ENCODE measurements at regions not wholly inside any gene's neighbourhood (a gene's known extent, or its start where the extent isn't known, plus 50 kb on each side); places are given as distances from the start of the nearest gene placed in this dataset.
A peak's percentile ranks its signal among the peaks of the same experiment; 100 is the strongest.
"Not testable (repeated sequence)": the region's sequence is repeated elsewhere in the genome, so short reads cannot be mapped to it uniquely, and the experiment has no call there.

DNA sequence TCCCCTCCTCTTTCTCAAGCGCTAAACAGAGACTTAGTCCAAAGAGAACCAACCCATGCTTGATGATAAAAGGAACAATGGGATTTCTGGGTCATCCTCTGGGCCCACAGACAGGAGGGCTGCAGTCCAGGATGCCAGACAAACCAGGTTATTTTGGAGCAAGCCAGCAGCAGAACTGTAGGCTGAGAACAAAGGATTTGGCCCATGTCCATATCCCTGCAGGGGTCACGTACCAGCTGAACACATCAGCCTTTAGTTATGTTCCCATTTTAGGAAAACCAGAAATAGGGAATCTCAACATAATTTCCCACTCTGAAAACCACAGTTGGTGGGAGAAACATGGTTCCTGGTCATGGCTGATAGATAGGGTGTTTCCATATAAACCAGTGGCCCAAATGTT lies 533.6 kb upstream of the CADM1 start:
- Mint-ChIP-seq H3K27ac (ENCODE audit: unreplicated experiment) (no peak overlapping the region), H3K27me3 (ENCODE audit: low read depth) (no peaks in the 10 kb centered on the region), H3K36me3 (ENCODE audit: low read depth) (no peaks in the 10 kb centered on the region), H3K4me3 (no peak overlapping the region), H3K4me1 (peaks cover 5% of the 10 kb centered on the region), H3K9me3 (no peaks in the 10 kb centered on the region)
- DNase-seq (ENCODE audit: low read depth, low spot score), result no peak
- TF ChIP-seq, protein P1, sequence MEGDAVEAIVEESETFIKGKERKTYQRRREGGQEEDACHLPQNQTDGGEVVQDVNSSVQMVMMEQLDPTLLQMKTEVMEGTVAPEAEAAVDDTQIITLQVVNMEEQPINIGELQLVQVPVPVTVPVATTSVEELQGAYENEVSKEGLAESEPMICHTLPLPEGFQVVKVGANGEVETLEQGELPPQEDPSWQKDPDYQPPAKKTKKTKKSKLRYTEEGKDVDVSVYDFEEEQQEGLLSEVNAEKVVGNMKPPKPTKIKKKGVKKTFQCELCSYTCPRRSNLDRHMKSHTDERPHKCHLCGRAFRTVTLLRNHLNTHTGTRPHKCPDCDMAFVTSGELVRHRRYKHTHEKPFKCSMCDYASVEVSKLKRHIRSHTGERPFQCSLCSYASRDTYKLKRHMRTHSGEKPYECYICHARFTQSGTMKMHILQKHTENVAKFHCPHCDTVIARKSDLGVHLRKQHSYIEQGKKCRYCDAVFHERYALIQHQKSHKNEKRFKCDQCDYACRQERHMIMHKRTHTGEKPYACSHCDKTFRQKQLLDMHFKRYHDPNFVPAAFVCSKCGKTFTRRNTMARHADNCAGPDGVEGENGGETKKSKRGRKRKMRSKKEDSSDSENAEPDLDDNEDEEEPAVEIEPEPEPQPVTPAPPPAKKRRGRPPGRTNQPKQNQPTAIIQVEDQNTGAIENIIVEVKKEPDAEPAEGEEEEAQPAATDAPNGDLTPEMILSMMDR (conservative IDR thresholded peaks at IDR 0.05), result no peak

DNA sequence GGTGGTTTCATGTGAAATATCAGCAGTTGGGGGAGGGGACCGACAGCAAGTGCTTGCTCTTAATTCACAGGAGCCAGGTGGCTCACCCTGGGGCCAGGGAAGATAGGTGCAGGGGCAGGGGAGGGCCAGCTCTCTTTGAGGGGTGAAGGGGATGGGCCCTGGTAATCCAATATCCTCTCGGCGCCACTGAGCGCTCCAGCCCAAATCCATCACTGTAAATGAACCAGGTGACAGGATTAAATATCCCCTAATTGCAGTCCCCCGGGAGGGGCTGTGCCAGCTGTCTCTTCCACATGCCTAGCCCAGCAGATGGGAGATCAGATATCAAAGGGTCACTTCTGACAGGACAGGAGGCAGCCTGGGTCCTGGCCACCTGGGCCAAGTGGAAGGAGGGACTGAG lies 531.8 kb upstream of the CADM1 start:
- H3K9me3 Mint-ChIP-seq, result no peaks in the 10 kb centered on the region
- no peaks in the 10 kb centered on the region for H3K36me3 Mint-ChIP-seq (ENCODE audit: low read depth)
- peaks cover 5% of the 10 kb centered on the region for H3K4me1 Mint-ChIP-seq
- no peaks in the 10 kb centered on the region for H3K27me3 Mint-ChIP-seq (ENCODE audit: low read depth)
- TF ChIP-seq, protein P1 (conservative IDR thresholded peaks at IDR 0.05), result no peak
- no peak overlapping the region for H3K27ac Mint-ChIP-seq (ENCODE audit: unreplicated experiment)
- DNase-seq (ENCODE audit: low read depth, low spot score), result no peak
- H3K4me3 Mint-ChIP-seq, result no peak overlapping the region

DNA sequence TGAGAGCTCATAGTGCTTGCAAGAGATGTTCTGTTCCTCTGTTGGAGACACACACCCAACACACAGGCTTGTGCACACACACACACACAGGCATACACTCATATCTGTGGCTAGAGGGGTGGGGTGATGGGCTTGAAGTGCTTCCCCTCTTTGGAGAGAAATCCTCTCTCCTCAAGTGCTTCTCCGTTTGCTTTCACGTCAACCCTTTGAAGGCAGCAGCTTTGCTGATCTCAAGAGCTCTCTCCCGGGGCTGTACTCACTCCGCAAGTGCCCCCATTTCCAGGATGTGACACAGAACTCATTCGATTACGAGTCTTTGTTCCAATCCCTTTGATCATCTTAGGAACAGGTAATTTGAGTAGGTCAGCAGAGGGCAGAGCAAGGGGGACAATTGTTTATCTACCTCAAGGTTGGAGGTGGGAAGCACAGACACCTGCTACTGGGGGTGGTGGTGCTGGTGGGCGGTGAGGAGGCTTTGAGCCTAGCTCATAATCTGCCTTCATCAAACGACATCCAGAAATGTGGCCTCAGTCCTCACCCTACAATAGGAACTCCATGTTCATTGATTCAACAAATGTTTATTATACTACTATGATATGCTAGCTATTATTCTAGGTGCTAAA lies 529.8 kb upstream of the CADM1 start:
- DNase-seq (ENCODE audit: low read depth, low spot score), result no peak

DNA sequence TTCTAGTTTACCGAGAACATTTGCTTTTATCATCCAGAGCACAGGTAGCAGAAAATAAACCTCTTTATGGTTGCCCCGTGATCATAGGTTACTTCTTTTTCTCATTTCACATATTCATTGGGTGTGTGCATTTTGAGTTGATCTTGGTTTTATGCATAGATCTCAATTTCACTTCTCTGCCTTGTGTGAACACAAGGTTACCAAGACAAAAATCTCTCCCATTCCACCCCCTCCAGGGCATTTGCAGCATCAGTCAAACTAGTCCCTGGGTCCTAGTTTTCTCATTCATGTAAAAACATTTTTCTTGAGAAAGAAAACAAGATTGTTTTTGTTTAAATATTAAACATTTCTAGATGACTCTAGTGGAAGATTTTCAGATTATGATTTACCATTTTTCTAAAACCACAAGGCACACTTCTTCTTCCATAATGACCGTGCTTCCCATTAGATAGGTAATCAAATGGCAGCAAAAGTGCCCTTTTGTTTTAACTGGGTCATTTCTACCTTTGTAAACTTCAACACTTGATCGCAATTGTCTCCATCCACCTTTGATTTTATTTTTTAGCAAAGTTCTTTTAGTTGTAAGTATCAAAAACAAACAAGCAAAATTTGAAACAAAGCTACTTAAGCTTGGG lies 526.6 kb upstream of the CADM1 start:
- TF ChIP-seq, protein P1 (conservative IDR thresholded peaks at IDR 0.05), result no peak
- Mint-ChIP-seq H3K27me3 (ENCODE audit: low read depth) (no peaks in the 10 kb centered on the region), H3K9me3 (peaks cover 12% of the 10 kb centered on the region), H3K36me3 (ENCODE audit: low read depth) (peaks cover 2% of the 10 kb centered on the region), H3K4me3 (no peak overlapping the region), H3K27ac (ENCODE audit: unreplicated experiment) (no peak overlapping the region), H3K4me1 (no peaks in the 10 kb centered on the region)
- no peak for DNase-seq (ENCODE audit: low read depth, low spot score)

More for the DNA sequence above, 529.8 kb upstream of the CADM1 start:
- no peak overlapping the region for H3K4me3 Mint-ChIP-seq
- no peaks in the 10 kb centered on the region for H3K36me3 Mint-ChIP-seq (ENCODE audit: low read depth)
- peaks cover 5% of the 10 kb centered on the region for H3K4me1 Mint-ChIP-seq
- TF ChIP-seq, protein P1 (conservative IDR thresholded peaks at IDR 0.05), result no peak
- peaks cover 4% of the 10 kb centered on the region for H3K9me3 Mint-ChIP-seq
- H3K27me3 Mint-ChIP-seq (ENCODE audit: low read depth), result no peaks in the 10 kb centered on the region
- peak overlapping the region; percentile 65 for H3K27ac Mint-ChIP-seq (ENCODE audit: unreplicated experiment)

DNA sequence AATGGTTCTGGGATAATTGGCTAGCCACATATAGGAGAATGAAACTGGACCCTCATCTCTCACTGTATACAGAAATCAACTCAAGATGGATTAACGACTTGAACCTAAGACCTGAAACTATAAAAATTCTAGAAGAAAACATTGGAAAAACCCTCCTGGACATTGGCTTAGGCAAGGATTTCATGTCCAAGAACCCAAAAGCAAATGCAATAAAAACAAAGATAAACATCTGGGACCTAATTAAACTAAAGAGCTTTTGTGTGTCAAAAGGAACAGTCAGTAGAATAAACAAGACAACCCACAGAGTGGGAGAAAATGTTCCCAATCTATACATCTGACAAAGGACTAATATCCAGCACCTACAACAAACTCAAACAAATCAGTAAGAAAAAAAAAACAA lies 524.3 kb upstream of the CADM1 start:
- H3K27ac Mint-ChIP-seq (ENCODE audit: unreplicated experiment); H3K4me1 Mint-ChIP-seq; DNase-seq (ENCODE audit: low read depth, low spot score); H3K27me3 Mint-ChIP-seq (ENCODE audit: low read depth); H3K4me3 Mint-ChIP-seq; H3K36me3 Mint-ChIP-seq (ENCODE audit: low read depth): not testable (repeated sequence)
- H3K9me3 Mint-ChIP-seq, result peaks cover 25% of the 10 kb centered on the region

DNA sequence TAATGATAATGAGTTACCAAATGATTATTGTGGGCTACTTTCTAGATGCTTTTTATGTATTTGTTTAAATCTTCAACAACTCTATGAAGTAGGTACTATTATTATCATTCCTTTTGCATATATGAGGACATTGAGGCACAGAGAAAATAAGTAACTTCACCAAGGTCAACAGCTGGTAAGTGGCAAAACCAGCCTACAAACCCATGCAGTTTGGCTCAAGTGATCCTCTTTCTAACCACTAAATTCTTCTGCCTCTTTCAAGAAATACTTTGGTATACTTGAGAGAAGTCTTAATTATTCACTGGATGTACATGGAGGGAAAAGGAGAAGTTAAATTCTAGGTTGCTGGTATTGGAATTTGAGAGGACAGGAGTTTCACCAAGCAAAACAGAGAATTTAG lies 495.2 kb upstream of the CADM1 start:
- no peak overlapping the region for H3K27ac Mint-ChIP-seq (ENCODE audit: unreplicated experiment)
- H3K27me3 Mint-ChIP-seq (ENCODE audit: low read depth), result no peaks in the 10 kb centered on the region
- H3K4me3 Mint-ChIP-seq, result no peak overlapping the region
- DNase-seq (ENCODE audit: low read depth, low spot score), result no peak
- TF ChIP-seq, protein P1 (conservative IDR thresholded peaks at IDR 0.05), result no peak
- H3K4me1 Mint-ChIP-seq, result peaks cover under 1% of the 10 kb centered on the region
- H3K36me3 Mint-ChIP-seq (ENCODE audit: low read depth), result no peaks in the 10 kb centered on the region
- no peaks in the 10 kb centered on the region for H3K9me3 Mint-ChIP-seq
